GM21526 (cell line): ENCODE measurements at regions not wholly inside any gene's neighbourhood (a gene's known extent, or its start where the extent isn't known, plus 50 kb on each side); places are given as distances from the start of the nearest gene placed in this dataset.

Experiments
- ATAC-seq: cut with Tn5 transposase; IDR thresholded peaks from one replicate; pipeline ENCODE4 v1.9.1; 2021; ENCODE audit warnings: moderate library complexity; ENCODE audit not compliant: unreplicated experiment, low FRiP score

DNA sequence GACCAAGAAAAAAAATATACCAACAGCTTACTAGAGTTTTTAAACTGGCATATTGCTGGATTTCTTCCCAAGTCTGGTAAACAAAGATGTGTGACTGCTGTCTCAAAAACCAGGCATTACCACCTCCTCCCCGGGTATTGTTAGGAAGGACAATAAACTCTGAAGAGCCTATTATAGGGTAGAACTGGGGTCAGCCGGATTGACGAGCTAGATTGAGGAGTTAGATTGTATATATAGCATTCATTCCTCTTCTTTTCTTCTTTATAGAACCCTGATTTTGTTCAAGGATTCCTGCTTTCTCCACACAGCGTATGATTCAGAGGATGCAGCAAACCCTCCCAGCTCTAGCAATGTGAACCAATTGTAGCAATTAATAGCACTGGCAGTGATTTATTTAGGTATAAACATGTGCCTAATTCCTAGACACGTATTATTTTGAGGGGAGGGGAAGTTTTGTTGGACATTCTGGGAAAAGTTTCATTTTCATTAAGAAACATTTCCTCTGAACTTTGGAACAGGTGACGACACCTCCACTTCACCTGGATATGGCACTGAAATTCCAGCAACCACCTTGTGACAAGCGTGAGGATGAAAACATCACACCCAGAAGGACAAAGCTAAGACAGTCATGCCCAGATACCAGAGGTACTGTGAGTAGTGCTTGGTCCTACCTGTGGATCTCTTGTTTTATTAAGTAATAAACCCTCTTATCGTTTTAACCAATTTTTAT, 679.4 kb upstream of the KIRREL3 start:
- ATAC-seq, result no peak

DNA sequence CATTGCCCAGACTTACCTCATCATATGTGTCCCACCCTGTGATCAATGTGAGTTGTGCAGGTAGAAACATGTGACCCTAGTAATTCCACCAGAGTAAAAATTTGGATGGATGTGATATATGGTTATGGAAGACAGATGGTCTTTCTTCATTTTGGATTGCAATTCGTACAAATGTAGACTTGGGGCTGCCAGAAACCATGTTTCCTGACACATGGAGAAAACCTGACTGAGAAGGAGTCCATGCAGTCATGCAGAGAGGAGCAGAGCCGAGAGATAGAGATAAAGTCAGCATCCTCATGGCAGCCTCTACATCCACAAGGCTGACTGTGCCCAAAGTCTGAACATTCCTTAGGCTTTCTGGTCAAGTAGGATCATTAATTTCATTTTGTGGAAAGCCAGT, 678.1 kb upstream of the KIRREL3 start:
- no peak for ATAC-seq

DNA sequence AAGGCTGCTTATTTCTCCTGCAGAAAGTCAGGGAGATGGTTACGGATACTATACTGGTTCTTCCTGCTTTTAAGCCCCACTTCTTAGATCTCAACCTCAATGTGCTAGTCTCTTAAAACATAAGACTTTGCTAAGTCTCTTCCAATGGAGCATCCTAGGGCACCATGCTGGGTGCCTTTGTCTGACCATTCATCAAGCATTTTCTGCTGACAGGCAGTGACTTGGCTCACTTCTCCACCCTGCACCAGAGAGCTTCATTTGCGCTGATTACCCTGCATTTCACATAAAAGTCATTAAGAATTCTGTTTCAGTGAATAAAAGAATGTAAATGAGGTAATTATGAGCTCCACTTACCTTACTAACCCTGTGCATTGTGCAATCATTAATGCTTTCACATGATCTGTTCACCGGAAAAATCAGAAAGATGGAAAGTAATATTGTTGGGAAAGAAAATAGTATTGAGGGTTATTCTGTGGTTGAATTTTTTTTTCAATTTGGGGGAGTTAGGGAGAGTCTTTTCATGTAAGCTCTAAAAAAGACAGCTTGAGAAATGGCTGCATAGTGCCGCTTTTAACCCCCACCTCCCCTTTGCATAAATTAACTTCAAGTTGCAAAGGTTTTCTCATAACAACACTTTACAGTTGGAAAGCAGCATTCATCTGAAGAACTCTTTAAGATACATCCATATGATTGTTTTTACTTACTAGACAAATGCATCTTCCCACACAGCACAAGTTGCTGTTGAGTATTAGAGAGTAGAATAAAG, 677.3 kb upstream of the KIRREL3 start:
- ATAC-seq, result no peak

DNA sequence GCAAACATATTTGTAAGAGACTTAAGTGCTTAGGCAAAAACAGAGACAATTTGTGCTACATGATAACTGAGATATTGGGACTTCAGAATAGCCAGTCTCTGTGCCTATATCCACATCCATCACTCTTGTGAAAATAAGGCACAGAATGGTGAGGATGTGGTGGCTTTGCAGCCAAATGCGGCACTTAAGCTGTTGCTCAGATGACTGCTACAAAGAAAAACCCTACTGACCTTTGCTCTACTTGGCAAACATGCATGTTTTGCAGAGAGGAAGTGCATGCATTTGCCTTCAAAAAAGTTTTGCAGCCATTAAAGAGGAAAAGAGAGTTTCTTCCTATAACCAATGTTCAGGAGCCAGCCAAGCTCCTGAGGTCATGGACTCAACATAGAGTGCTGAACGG, 675.0 kb upstream of the KIRREL3 start:
- ATAC-seq, result no peak

DNA sequence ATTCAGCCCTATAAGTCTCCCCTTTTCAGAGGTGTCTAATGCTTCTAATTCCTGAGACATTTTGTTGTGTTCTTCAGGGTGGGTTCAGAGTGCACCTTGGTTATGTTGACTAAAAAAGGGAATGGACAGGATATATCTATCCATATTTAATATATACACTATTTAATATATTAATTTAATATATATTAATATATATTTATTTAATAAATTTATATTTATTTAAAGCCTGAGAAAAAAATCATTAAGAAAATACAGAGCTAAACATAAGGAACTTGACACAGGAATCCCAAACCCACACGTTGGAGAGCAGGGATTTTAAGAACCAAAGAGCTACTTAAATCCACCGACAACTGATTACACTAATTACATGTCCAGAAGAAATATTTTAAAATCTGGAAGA, 674.2 kb upstream of the KIRREL3 start:
- ATAC-seq, result no peak

DNA sequence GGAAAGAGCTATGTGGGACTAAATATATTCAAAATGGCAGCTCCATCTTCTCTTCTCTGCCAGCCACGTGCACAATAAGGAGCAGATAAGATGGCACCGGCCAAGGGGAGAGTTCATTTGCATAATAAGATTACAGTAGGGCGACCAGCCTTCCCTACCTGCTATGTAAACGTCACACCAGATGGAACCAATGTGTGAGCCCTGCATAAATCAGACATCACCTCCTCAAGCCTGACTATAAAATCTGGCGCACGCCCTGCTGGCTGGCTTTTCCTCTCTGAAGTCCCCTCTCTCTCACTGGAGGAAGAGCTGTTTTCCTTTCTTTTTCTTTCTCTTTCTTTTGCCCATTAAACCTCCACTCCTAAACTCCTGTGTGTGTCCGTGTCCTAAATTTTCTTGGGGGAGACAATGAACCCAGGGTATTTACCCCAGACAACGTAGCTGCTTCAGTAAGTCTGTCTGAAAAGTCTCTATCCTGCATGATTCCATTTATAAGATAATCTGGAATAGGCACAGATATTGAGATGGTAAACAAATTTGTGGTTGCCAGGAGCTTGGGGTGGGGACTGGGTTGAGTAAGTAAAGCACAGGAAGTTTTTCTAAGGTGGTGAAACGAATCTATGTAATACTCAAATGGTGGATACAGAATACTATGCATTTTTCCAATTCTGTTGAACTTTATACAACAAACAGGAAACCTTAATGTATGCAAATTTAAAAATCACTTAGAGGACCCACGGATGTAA, 670.0 kb upstream of the KIRREL3 start:
- ATAC-seq, result no peak

- no peak for ATAC-seq
These were observed 655.7 kb upstream of the KIRREL3 start for GRCh38 chr11:127656116-127656836.

DNA sequence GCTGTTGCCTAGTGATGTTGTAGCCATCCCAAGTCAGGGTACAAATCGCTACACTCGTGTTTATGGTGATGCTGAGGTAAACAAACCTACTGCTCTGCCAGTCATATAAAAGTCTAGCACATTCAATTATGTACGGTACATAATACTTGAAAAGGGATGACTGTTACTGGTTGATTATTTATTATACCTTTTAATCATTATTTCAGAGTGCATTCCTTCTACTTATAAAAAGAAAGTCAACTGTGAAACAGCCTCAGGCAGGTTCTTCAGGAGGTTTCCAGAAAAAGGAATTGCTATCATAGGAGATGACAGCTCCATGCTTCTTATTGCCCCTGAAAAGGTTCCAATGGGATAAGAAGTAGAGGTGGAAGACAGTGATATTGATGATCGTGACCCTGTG, 652.5 kb upstream of the KIRREL3 start:
- ATAC-seq, result no peak

DNA sequence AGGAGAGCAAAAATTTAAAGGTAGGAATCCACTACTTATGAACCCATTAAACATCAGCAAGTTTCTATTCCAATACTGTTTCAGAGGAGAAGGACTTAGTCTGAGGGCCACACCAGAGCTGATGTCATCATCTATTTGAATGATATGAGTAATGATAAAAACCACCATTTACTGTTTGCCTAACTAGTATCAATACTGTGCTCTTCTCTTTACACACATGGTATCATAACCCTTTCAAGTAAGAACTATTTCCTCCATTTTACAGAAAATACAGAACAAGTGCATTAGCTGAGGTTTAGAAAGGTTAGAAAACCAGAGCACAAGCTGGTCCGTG, 651.3 kb upstream of the KIRREL3 start:
- ATAC-seq, result no peak

DNA sequence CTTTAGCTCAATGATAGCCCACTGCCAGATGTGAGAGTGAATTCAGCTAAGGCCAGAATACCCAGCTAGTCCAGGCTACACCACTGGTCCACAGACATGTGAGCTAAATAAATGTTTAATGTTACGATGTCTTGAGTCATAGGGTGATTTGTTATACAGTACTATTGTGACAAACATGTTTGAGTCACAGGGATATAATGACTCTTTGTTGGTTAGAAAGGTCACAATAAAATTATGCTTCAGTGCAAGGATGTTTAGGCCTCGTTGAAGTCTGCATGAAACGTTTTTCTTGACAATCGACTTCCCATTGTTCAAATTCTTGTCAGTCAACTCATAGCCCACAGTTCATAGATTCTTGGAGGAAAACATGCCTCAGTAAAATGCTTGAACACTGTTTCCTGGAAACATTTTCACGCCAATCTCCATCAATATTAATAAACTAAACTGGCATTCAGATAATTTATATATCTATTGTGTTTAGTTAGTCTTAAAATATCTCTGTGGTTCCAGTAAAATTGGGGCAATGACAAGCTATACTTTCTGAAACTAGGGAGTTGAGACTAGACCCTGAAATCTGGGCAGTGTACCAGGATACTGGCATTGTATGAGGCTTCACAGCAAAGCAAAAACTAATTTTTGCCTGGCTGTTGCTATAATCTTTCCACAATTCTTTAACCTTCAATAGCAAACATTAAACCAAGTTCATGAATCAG, 650.8 kb upstream of the KIRREL3 start:
- ATAC-seq, result no peak

DNA sequence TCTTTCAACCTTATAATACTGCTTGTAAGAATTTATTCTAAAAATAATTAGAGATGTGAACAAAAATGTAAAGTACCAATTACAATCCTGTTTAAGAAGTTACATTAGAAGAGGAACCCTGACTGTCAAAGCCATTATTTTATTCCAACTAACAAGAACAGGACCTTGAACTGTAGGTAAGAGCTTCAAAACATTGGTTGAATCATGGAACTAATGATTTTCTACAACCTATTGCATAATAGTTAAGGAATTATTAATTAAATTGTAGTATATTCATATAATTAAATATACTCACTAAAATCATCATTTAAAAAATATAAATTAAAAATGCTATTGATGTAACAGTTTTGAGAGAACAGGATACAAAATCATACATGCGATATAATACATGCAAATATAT, 649.4 kb upstream of the KIRREL3 start:
- ATAC-seq, result no peak

GRCh38 chr11:127649071-127649470, 648.5 kb upstream of the KIRREL3 start:
- no peak for ATAC-seq

- no peak for ATAC-seq
These were observed 648.0 kb upstream of the KIRREL3 start for GRCh38 chr11:127648583-127648982.

DNA sequence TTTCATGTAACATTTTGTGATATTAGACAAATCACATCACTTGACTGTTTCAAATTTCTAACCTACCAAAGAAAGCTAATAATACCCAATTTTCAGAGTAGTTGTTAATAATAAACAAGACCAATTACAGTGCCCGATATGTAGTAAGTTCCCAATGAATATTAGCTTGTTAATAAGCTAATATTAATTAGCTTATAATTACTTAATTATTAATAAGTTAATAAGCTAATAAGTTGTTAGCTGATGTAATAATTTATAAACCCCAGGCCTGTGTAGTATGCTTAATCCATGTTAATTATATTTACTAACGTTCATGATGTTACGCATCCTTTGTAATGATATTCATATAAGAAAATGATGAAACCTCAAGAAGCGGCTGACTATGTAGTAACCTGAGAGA, 643.8 kb upstream of the KIRREL3 start:
- no peak for ATAC-seq

DNA sequence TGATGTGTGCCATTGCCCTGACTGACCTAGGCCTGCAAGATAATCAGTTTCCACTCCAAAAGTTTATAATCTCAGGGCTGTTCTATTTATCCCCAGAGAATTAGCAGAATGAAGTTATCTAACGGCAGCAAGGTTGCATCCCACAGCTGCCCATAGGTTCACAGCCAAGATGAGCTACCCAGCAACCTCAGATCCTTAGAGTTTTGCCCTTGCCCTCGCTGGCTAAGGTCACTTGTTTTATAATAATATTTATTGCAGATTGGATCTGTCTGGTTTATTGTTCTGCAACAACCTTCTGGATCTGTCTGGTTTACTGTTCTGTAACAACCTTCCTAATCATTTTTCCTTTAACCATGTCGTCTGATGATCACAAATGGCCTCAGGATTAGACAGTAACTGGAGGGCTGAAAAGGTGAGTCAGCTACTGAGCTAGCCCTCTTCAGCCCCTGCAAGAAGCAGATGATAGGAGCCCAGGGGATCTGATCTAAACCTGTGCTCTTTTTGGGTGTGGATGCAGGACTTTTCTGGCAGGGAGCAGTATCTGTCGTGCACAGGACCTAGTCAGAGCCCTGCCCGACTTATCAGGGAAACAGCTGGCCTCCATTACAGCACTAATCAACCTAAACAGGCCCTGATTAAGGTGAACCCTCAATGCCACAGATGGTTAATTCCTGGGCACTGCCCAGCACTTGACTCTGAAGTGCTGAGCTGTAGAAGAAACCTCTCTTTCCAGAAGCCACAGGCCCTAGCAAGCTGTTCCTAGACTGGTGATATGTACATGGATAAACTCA, 642.9 kb upstream of the KIRREL3 start:
- ATAC-seq, result no peak

DNA sequence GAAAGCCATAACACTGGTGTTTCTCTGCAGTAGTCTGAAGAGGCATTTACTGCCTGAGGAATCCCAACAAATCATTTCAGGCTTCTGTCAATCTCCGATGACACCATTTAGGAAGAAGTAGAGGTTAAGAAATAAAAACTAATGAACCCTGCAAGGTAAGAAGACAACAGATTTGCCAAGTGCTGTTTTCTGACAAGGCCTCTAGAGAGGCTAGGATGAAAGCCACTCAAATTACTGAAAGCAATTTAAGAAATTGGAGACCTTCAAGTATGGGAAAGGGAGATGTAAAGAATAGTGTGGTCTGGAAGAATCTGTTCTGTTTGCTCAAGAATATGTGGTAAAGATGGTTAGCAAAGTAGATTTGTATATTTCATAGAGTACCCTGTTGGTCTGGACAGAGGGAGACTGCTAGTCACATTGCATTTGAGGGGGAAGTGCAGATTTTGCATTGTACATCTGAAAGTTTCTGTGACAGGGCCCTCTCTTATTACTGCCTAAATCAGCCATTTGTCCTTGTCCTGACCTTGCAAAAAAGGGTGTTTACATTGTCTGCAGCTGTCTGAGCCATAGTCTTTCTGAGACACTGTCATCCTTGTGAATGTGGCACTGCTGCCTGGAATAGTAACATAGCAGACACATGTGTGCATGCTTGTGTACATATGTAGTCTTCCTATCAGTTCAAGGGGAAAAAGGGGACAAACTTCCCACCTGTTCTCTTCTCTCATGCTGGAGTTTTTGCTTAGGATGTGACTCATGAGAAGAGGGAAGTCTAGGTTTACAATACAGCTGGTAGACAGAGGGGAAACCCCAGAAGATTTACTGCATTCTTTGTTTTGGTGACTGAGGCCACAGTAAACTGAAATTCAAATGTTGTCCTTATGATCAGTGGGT, 640.2 kb upstream of the KIRREL3 start:
- ATAC-seq, result no peak

- no peak for ATAC-seq
These were observed 639.3 kb upstream of the KIRREL3 start for GRCh38 chr11:127639916-127640315.

DNA sequence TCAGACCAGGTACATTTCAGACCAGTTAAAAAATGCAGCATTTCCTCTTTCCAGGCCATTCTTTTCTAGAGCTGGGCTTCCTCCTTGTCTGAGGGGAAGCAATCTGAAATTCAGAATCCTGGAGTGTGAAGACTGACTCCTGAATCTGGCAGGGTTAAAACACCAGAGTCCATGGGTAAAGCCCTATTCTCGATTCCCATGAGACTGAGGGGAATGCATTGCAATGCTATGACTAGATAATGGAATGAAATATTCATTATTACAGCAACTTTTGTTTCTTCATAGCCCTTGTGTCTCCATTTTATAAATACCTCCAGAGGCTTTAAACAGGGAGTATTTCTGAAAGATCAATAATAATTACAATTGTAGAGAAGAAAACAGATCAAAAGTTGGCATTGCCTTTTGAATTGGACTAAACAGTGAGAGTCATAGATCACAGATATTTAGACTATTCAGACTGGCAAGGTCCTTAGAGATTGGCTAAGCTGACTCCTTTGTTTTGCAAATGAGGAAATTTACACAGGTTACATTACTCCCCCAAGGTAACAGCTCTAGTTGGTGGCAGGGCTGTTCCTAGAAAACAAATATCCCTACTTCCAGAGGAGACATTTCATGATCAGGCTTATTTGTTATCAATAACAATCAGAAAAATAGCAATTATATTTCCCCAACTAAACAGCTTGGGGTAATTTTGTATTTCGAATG, 632.6 kb upstream of the KIRREL3 start:
- no peak for ATAC-seq
